H9 (cell line): ENCODE measurements at regions not wholly inside any gene's neighbourhood (a gene's known extent, or its start where the extent isn't known, plus 50 kb on each side); places are given as distances from the start of the nearest gene placed in this dataset.
"Not testable (repeated sequence)": the region's sequence is repeated elsewhere in the genome, so short reads cannot be mapped to it uniquely, and the experiment has no call there.

Source experiments
- DNase-seq: peaks from one replicate; pipeline ENCODE4 v3.0.0-alpha.2; 2017
- H2AFZ ChIP-seq: one replicate; pipeline ENCODE4 v1.6.1; 2013; ENCODE audit warnings: mild to moderate bottlenecking, low read length, control low read depth, moderate library complexity
- H2AK5ac ChIP-seq: 2 replicates; pipeline ENCODE4 v1.6.1; 2013; ENCODE audit warnings: low read length, control low read depth, mixed read lengths; ENCODE audit not compliant: insufficient read length
- H2BK120ac ChIP-seq: one replicate; pipeline ENCODE4 v1.6.1; 2013; ENCODE audit warnings: low read depth, mild to moderate bottlenecking, low read length, control low read depth, inconsistent platforms; ENCODE audit not compliant: poor library complexity, severe bottlenecking
- H2BK12ac ChIP-seq: 2 replicates; pipeline ENCODE4 v1.6.1; 2013; ENCODE audit warnings: low read length, control low read depth, mixed read lengths, low read depth; ENCODE audit not compliant: insufficient read length
- H2BK15ac ChIP-seq: 2 replicates; pipeline ENCODE4 v1.6.1; 2013; ENCODE audit warnings: low read depth, low read length, control low read depth
- H2BK20ac ChIP-seq: one replicate; pipeline ENCODE4 v1.6.1; 2013; ENCODE audit warnings: low read depth, mild to moderate bottlenecking, low read length, control low read depth, inconsistent platforms; ENCODE audit not compliant: poor library complexity, severe bottlenecking
- H2BK5ac ChIP-seq: 2 replicates; pipeline ENCODE4 v1.6.1; 2013; ENCODE audit warnings: low read length, control low read depth, mixed read lengths; ENCODE audit not compliant: insufficient read length
- H3K14ac ChIP-seq: 2 replicates; pipeline ENCODE4 v1.6.1; 2013; ENCODE audit warnings: low read length, control low read depth; ENCODE audit not compliant: insufficient read depth
- H3K18ac ChIP-seq: 2 replicates; pipeline ENCODE4 v1.6.1; 2013; ENCODE audit warnings: low read depth, mild to moderate bottlenecking, mixed read lengths, low read length, control low read depth; ENCODE audit not compliant: insufficient read length
- H3K23ac ChIP-seq: 2 replicates; pipeline ENCODE4 v1.6.1; 2013; ENCODE audit warnings: low read length, control low read depth, mixed read lengths, low read depth; ENCODE audit not compliant: insufficient read length
- H3K23me2 ChIP-seq: 2 replicates; pipeline ENCODE4 v1.6.1; 2013; ENCODE audit warnings: low read depth, mild to moderate bottlenecking, mixed read lengths, low read length, control low read depth; ENCODE audit not compliant: insufficient read length, poor library complexity, severe bottlenecking
- H3K27ac ChIP-seq: 2 replicates; pipeline ENCODE4 v1.5.1; 2013; ENCODE audit warnings: low read length, control low read depth, mixed read lengths, low read depth; ENCODE audit not compliant: insufficient read length
- H3K27me3 ChIP-seq: 2 replicates; pipeline ENCODE4 v1.6.1; 2013; ENCODE audit warnings: low read length, control low read depth, inconsistent platforms; ENCODE audit not compliant: insufficient read depth
- H3K4ac ChIP-seq: 2 replicates; pipeline ENCODE4 v1.6.1; 2013; ENCODE audit warnings: low read depth, mild to moderate bottlenecking, control low read depth, inconsistent platforms, low read length, moderate library complexity
- H3K4me1 ChIP-seq: 2 replicates; pipeline ENCODE4 v1.6.1; 2013; ENCODE audit warnings: low read length, control low read depth, inconsistent platforms; ENCODE audit not compliant: insufficient read depth
- H3K4me2 ChIP-seq: 2 replicates; pipeline ENCODE4 v1.6.1; 2013; ENCODE audit warnings: low read length, control low read depth, mixed read lengths; ENCODE audit not compliant: insufficient read length, insufficient read depth
- H3K56ac ChIP-seq: 2 replicates; pipeline ENCODE4 v1.6.1; 2013; ENCODE audit warnings: low read depth, mild to moderate bottlenecking, mixed read lengths, low read length, control low read depth; ENCODE audit not compliant: insufficient read length
- H3K79me1 ChIP-seq: 2 replicates; pipeline ENCODE4 v1.6.1; 2013; ENCODE audit warnings: low read depth, mild to moderate bottlenecking, moderate library complexity, low read length, control low read depth, inconsistent platforms; ENCODE audit not compliant: insufficient read depth, poor library complexity, severe bottlenecking
- H3K79me2 ChIP-seq: 2 replicates; pipeline ENCODE4 v1.6.1; 2013; ENCODE audit warnings: low read length, control low read depth, inconsistent platforms; ENCODE audit not compliant: insufficient read depth
- H3K9ac ChIP-seq: 2 replicates; pipeline ENCODE4 v1.6.1; 2013; ENCODE audit warnings: low read length, control low read depth, mixed read lengths; ENCODE audit not compliant: insufficient read length; ENCODE audit errors: extremely low read depth
- H3K9me3 ChIP-seq: one replicate; pipeline ENCODE4 v1.6.1; 2013; ENCODE audit warnings: low read depth, low read length, inconsistent platforms; ENCODE audit not compliant: control insufficient read depth
- H3T11ph ChIP-seq: one replicate; pipeline ENCODE4 v1.6.1; 2013; ENCODE audit warnings: mild to moderate bottlenecking, low read length, control low read depth, inconsistent platforms
- H4K20me1 ChIP-seq: one replicate; pipeline ENCODE4 v1.6.1; 2013; ENCODE audit not compliant: control insufficient read depth, insufficient read length, insufficient read depth
- H4K5ac ChIP-seq: 2 replicates; pipeline ENCODE4 v1.6.1; 2013; ENCODE audit warnings: low read depth, mild to moderate bottlenecking, mixed read lengths, low read length, control low read depth; ENCODE audit not compliant: insufficient read length
- H4K8ac ChIP-seq: replicated peaks from 2 replicates; pipeline ENCODE4 v1.6.1; 2013; ENCODE audit warnings: low read length, control low read depth, mixed read lengths, low read depth; ENCODE audit not compliant: insufficient read length
- H4K91ac ChIP-seq: 2 replicates; pipeline ENCODE4 v1.6.1; 2013; ENCODE audit warnings: low read depth, mild to moderate bottlenecking, moderate library complexity, mixed read lengths, low read length, control low read depth; ENCODE audit not compliant: insufficient read length
- H3K27ac Mint-ChIP-seq, 3 experiments: 2 replicates in 2 of 3; 3 replicates in 1 of 3; pipeline ENCODE4 v1.8.0; 2020 to 2021; ENCODE audit warnings: mixed read lengths in 3 of 3, mild to moderate bottlenecking in 1 of 3, moderate library complexity in 1 of 3
- H3K27me3 Mint-ChIP-seq: 2 replicates; pipeline ENCODE4 v1.8.0; 2021; ENCODE audit warnings: low read depth, mild to moderate bottlenecking, moderate library complexity, mixed read lengths
- H3K36me3 Mint-ChIP-seq, 3 experiments: 2 replicates in 2 of 3; 3 replicates in 1 of 3; pipeline ENCODE4 v1.8.0; 2020 to 2021; ENCODE audit warnings: low read depth in 3 of 3, mixed read lengths in 3 of 3; ENCODE audit not compliant: insufficient read depth in 1 of 3
- H3K4me1 Mint-ChIP-seq, 2 experiments: 2 replicates each; pipeline ENCODE4 v1.8.0; 2020; ENCODE audit warnings: mixed read lengths in 2 of 2
- H3K4me3 Mint-ChIP-seq, 2 experiments: 2 replicates in 1 of 2; 3 replicates in 1 of 2; pipeline ENCODE4 v1.8.0; 2020 to 2021; ENCODE audit warnings: mild to moderate bottlenecking in 2 of 2, mixed read lengths in 2 of 2, moderate library complexity in 1 of 2
- H3K9me3 Mint-ChIP-seq, 2 experiments: 2 replicates in 1 of 2; 3 replicates in 1 of 2; pipeline ENCODE4 v1.8.0; 2020; ENCODE audit warnings: mild to moderate bottlenecking in 2 of 2, mixed read lengths in 2 of 2, moderate library complexity in 1 of 2
- CTCF ChIP-seq: fragments of 200-600 bp; sonication (generic); conservative IDR thresholded peaks from 3 replicates; pipeline ENCODE4 v1.8.0; 2021; ENCODE audit warnings: antibody characterized with exemption, mild to moderate bottlenecking
- WGBS: extraction: QIAGEN DNeasy Blood & Tissue Kit; methylation state at CpG from one replicate; pipeline ENCODE4 v1.1.7; 2013; ENCODE audit warnings: missing lambda C conversion rate, low lambda C conversion rate, mixed read lengths; ENCODE audit not compliant: insufficient read length; ENCODE audit errors: extremely low coverage; 5-methylcytosine and 5-hydroxymethylcytosine counted together

GRCh38 chr14:52124791-52125684, 56.2 kb upstream of the NID2 start:
- Mint-ChIP-seq H3K9me3 (peaks cover 0 to 2% of the 10 kb centered on the region in 2 experiments; a peak in 3 of 5 replicates), H3K4me1 (peaks cover 24 to 27% of the 10 kb centered on the region in 2 experiments), H3K27me3 (no peaks in the 10 kb centered on the region; the same call in 1 of the 2 replicates), H3K27ac (peak overlapping the region in 2 of 3 experiments; percentile 58 to 65; a peak in 2 of 7 replicates), H3K36me3 (peaks cover 0 to 4% (median 3%) of the 10 kb centered on the region in 3 experiments; a peak in 2 of 7 replicates), H3K4me3 (no peak overlapping the region; a peak in 1 of 5 replicates)
- Histone ChIP-seq H4K91ac (no peak overlapping the region), H3K9me3 (no peaks in the 10 kb centered on the region), H3K27ac (peak overlapping the region; percentile 48), H4K20me1 (no peaks in the 10 kb centered on the region), H3K79me2 (no peaks in the 10 kb centered on the region), H2BK15ac (no peak overlapping the region), H4K5ac (no peak overlapping the region), H3K23me2 (no peaks in the 10 kb centered on the region), H3K18ac (no peak overlapping the region), H2BK12ac (no peak overlapping the region), H3T11ph (no peak overlapping the region), H2BK120ac (no peak overlapping the region), H3K56ac (no peak overlapping the region), H4K8ac (no peak overlapping the region), H3K79me1 (no peaks in the 10 kb centered on the region), H3K27me3 (no peaks in the 10 kb centered on the region), H3K9ac (no peak overlapping the region), H3K4me2 (no peak overlapping the region), H2AFZ (no peak overlapping the region), H2AK5ac (no peak overlapping the region), H3K23ac (no peak overlapping the region), H3K4ac (no peak overlapping the region), H3K14ac (no peak overlapping the region; the same call in 1 of the 2 replicates), H3K4me1 (no peaks in the 10 kb centered on the region; the same call in 1 of the 2 replicates), H2BK5ac (no peak overlapping the region), H2BK20ac (no peak overlapping the region)
- TF ChIP-seq CTCF: no peak
- peak; percentile 49 for DNase-seq
- no CpG with 5 or more reads among the region's 7 CpGs for WGBS

- not testable (repeated sequence) for H3K23me2 ChIP-seq, H2BK5ac ChIP-seq, H3K9me3 Mint-ChIP-seq, H3K9me3 ChIP-seq, H4K91ac ChIP-seq, H2BK12ac ChIP-seq, H2BK120ac ChIP-seq, H3K27me3 Mint-ChIP-seq, H3K27ac Mint-ChIP-seq, H3K18ac ChIP-seq, H3K4me3 Mint-ChIP-seq, H3K4me1 ChIP-seq, H3K4me2 ChIP-seq, DNase-seq, H3K23ac ChIP-seq, H3K27ac ChIP-seq, H2AK5ac ChIP-seq, H3K4ac ChIP-seq, H2BK15ac ChIP-seq, H3K27me3 ChIP-seq, H4K5ac ChIP-seq, H2BK20ac ChIP-seq, H3K14ac ChIP-seq, H4K20me1 ChIP-seq, H3K36me3 Mint-ChIP-seq, H3K9ac ChIP-seq, H3K79me2 ChIP-seq, H2AFZ ChIP-seq, H3K79me1 ChIP-seq, H3K56ac ChIP-seq, H3T11ph ChIP-seq, H4K8ac ChIP-seq
- WGBS: no CpG with 5 or more reads among the region's 25 CpGs
- peaks cover 24 to 27% of the 10 kb centered on the region in 2 experiments for H3K4me1 Mint-ChIP-seq
Observed at GRCh38 chr14:52122163-52122562, 53.3 kb upstream of the NID2 start.
